PC-3 (cell line): ENCODE measurements at regions not wholly inside any gene's neighbourhood (a gene's known extent, or its start where the extent isn't known, plus 50 kb on each side); places are given as distances from the start of the nearest gene placed in this dataset.

Experiments
- ATAC-seq: fragments of 200-7000 bp; cut with Tn5 transposase; 2 replicates; pipeline ENCODE4 v1.9.1; 2020; ENCODE audit warnings: mild to moderate bottlenecking, moderate library complexity
- BruUV-seq: library from RNA; stranded (reverse); fragments of 400-500 nt; replicated peaks from 2 replicates; lab custom pipeline; 2021; lab: Mats Ljungman, UMichigan
- CTCF ChIA-PET: fragments of 300-600 bp; sonication (Branson Sonifier 250); formaldehyde crosslinking; loops from one replicate; lab custom pipeline; 2022; ENCODE audit warnings: antibody characterized with exemption; lab: Charles Lee
- POLR2A ChIA-PET: fragments of 300-600 bp; sonication (Branson Sonifier 250); formaldehyde crosslinking; loops from one replicate; lab custom pipeline; 2022; ENCODE audit warnings: antibody characterized with exemption; ENCODE audit not compliant: unreplicated experiment; lab: Charles Lee
- DNase-seq: peaks from one replicate; pipeline ENCODE4 v3.0.0-alpha.2; 2015
- H2AFZ ChIP-seq: fragments of 300-600 bp; sonication (generic); 2 replicates; pipeline ENCODE4 v1.6.0; 2016; ENCODE audit warnings: antibody characterized with exemption, low read length
- H3F3A ChIP-seq: fragments of 300-600 bp; sonication (generic); one replicate; pipeline ENCODE4 v1.6.0; 2017; ENCODE audit warnings: antibody characterized with exemption, low read length, control low read depth, mild to moderate bottlenecking; ENCODE audit not compliant: unreplicated experiment
- H3K27ac ChIP-seq: fragments of 300-600 bp; sonication (generic); 2 replicates; pipeline ENCODE4 v1.5.1; 2016; ENCODE audit warnings: mild to moderate bottlenecking, low read length
- H3K27me3 ChIP-seq: fragments of 300-600 bp; sonication (generic); 2 replicates; pipeline ENCODE4 v1.6.1; 2016; ENCODE audit warnings: low read length, mixed read lengths
- H3K36me3 ChIP-seq: fragments of 300-600 bp; sonication (generic); 2 replicates; pipeline ENCODE4 v1.6.1; 2016; ENCODE audit warnings: low read depth, mixed run types, low read length, mixed read lengths
- H3K4me1 ChIP-seq: fragments of 300-600 bp; sonication (generic); 2 replicates; pipeline ENCODE4 v1.5.1; 2016; ENCODE audit warnings: low read length; ENCODE audit not compliant: insufficient read depth
- H3K4me2 ChIP-seq: fragments of 300-600 bp; sonication (generic); 2 replicates; pipeline ENCODE4 v1.6.0; 2016; ENCODE audit warnings: low read length
- H3K4me3 ChIP-seq: fragments of 300-600 bp; sonication (generic); 2 replicates; pipeline ENCODE4 v1.5.1; 2016; ENCODE audit warnings: mild to moderate bottlenecking, low read length, mixed read lengths
- H3K79me2 ChIP-seq: fragments of 300-600 bp; sonication (generic); 2 replicates; pipeline ENCODE4 v1.6.1; 2017; ENCODE audit warnings: low read length, mixed read lengths
- H3K9ac ChIP-seq: fragments of 300-600 bp; sonication (generic); 2 replicates; pipeline ENCODE4 v1.6.0; 2016; ENCODE audit warnings: mild to moderate bottlenecking, low read length
- H3K9me2 ChIP-seq: fragments of 300-600 bp; sonication (generic); replicated peaks from 2 replicates; pipeline ENCODE4 v1.6.1; 2016; ENCODE audit warnings: mixed run types, low read length, mixed read lengths
- H3K9me3 ChIP-seq: fragments of 300-600 bp; sonication (generic); 2 replicates; pipeline ENCODE4 v1.6.1; 2016; ENCODE audit warnings: low read length, mixed read lengths
- H4K20me1 ChIP-seq: fragments of 300-600 bp; sonication (generic); 2 replicates; pipeline ENCODE4 v1.6.1; 2016; ENCODE audit warnings: low read length, mixed read lengths
- CTCF ChIP-seq: fragments of 300-600 bp; sonication (generic); conservative IDR thresholded peaks from 2 replicates; pipeline ENCODE4 v1.5.1; 2017; ENCODE audit warnings: antibody characterized with exemption, low read depth, mild to moderate bottlenecking, low read length
- EZH2 ChIP-seq: fragments of 300-600 bp; sonication (generic); IDR thresholded peaks from one replicate; pipeline ENCODE4 v1.6.1; 2017; ENCODE audit warnings: antibody characterized with exemption, mild to moderate bottlenecking, low read length; ENCODE audit not compliant: unreplicated experiment
- EZH2phosphoT487 ChIP-seq: fragments of 300-600 bp; sonication (generic); IDR thresholded peaks from 2 replicates; pipeline ENCODE4 v1.6.1; 2018; ENCODE audit warnings: mild to moderate bottlenecking, antibody characterized with exemption, low read length, borderline replicate concordance
- intact Hi-C: fragments of 100-400 bp; cut with micrococcal nuclease; formaldehyde crosslinking; loops from 2 replicates; pipeline ENCODE4 v1.9.0; 2023

DNA sequence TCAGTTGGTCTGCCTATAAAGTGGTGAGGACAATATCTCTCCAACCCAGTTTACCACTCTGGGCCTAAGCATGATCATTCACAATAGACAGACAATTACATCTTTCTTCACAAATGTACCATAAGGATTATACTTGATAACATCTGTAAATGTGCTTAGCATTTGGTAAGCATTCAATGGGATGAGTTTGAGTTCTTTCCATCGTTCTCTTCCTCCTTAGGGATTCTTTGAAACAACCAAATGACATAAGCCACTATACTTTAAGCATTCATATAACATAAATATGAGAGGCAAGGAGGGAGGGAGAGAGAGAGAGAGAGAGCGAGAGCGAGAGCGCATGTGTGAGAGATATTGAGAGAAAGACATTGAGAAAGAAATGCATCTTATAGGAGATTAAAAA lies 303.3 kb upstream of the CBLB start:
- H3K9me2 ChIP-seq, result no peaks in the 10 kb centered on the region
- no peaks in the 10 kb centered on the region for H3F3A ChIP-seq
- H3K4me2 ChIP-seq, result no peak overlapping the region
- POLR2A ChIA-PET, result interaction anchor here (0.6 kb wide), 1 partner anchor 743 kb away, joined by 7 read pairs; no protein-coding TSS in a partner anchor
- intact Hi-C loops, result no loop called here
- no peaks in the 10 kb centered on the region for H3K27me3 ChIP-seq
- no peak for DNase-seq
- TF ChIP-seq EZH2phosphoT487 (no peak), CTCF (no peak), EZH2 (no peak)
- H3K4me1 ChIP-seq, result 0 out of 2 replicates have a peak, but pooled peaks cover 9% of the 10 kb centered on the region
- no peak overlapping the region for H3K9ac ChIP-seq
- no peaks in the 10 kb centered on the region for H3K79me2 ChIP-seq
- CTCF ChIA-PET, result no interaction called here
- no peaks in the 10 kb centered on the region for H3K36me3 ChIP-seq
- H3K4me3 ChIP-seq, result no peak overlapping the region
- no peak overlapping the region for H2AFZ ChIP-seq
- no peak overlapping the region for H3K27ac ChIP-seq
- H4K20me1 ChIP-seq, result no peaks in the 10 kb centered on the region
- BruUV-seq, result no TSS peak
- ATAC-seq, result no peak
- no peaks in the 10 kb centered on the region for H3K9me3 ChIP-seq

- Histone ChIP-seq H4K20me1 (no peaks in the 10 kb centered on the region), H3K4me2 (no peak overlapping the region), H3K4me3 (no peak overlapping the region), H3F3A (no peaks in the 10 kb centered on the region), H3K9ac (no peak overlapping the region), H3K27me3 (no peaks in the 10 kb centered on the region), H2AFZ (no peak overlapping the region), H3K9me2 (no peaks in the 10 kb centered on the region), H3K9me3 (no peaks in the 10 kb centered on the region), H3K79me2 (no peaks in the 10 kb centered on the region), H3K36me3 (no peaks in the 10 kb centered on the region), H3K27ac (no peak overlapping the region), H3K4me1 (0 out of 2 replicates have a peak, but pooled peaks cover 9% of the 10 kb centered on the region)
- ChIA-PET POLR2A (no interaction called here), CTCF (no interaction called here)
- intact Hi-C loops, result no loop called here
- ATAC-seq (no peak), DNase-seq (no peak)
- TF ChIP-seq EZH2 (no peak), EZH2phosphoT487 (no peak), CTCF (no peak)
- no TSS peak for BruUV-seq
Measured at GRCh38 chr3:106172780-106173179, 304.0 kb upstream of the CBLB start.

DNA sequence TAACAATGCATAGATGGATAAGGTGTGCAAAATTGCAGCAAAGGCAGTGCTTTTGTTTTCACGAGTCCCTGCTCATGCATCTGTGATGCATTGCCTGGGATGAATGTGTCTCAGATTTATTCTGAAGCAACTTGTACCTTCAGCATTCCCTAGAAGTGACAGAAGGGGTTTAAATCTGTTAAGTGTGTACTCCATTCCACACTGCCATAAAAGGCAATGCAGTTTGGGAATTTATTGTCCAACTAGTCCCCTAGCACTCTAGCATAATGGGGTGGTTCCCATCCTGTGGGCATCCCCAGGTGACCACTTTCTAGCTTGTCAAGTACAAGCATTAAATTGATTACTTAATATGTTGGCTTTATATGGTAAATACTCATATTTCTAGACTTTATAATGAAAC lies 306.5 kb upstream of the CBLB start:
- no peaks in the 10 kb centered on the region for H3K9me2 ChIP-seq
- no peak overlapping the region for H3K4me2 ChIP-seq
- no peak overlapping the region for H3K9ac ChIP-seq
- no peak for ATAC-seq
- H4K20me1 ChIP-seq, result no peaks in the 10 kb centered on the region
- TF ChIP-seq EZH2phosphoT487 (no peak), CTCF (no peak), EZH2 (no peak)
- DNase-seq, result no peak
- H3F3A ChIP-seq, result no peaks in the 10 kb centered on the region
- ChIA-PET POLR2A (no interaction called here), CTCF (no interaction called here)
- H3K27ac ChIP-seq, result no peak overlapping the region
- H3K36me3 ChIP-seq, result no peaks in the 10 kb centered on the region
- no peaks in the 10 kb centered on the region for H3K79me2 ChIP-seq
- no peak overlapping the region for H2AFZ ChIP-seq
- H3K27me3 ChIP-seq, result no peaks in the 10 kb centered on the region
- BruUV-seq, result no TSS peak
- intact Hi-C loops, result no loop called here
- H3K4me1 ChIP-seq, result no peaks in the 10 kb centered on the region
- H3K9me3 ChIP-seq, result no peaks in the 10 kb centered on the region
- no peak overlapping the region for H3K4me3 ChIP-seq
